ENCODE measurements at regions not wholly inside any gene's neighbourhood (a gene's known extent, or its start where the extent isn't known, plus 50 kb on each side); places are given as distances from the start of the nearest gene placed in this dataset.

GRCh38 chr9:126235336-126236243 is 91.0 kb upstream of the MVB12B start:
- TF ChIP-seq CTCF (conservative IDR thresholded peaks at IDR 0.05) (no peak), ZFX (IDR thresholded peaks at IDR 0.05) (no peak)

Data from C4-2B (cell line).